ENCODE measurements at regions not wholly inside any gene's neighbourhood (a gene's known extent, or its start where the extent isn't known, plus 50 kb on each side); places are given as distances from the start of the nearest gene placed in this dataset.

- no peak overlapping the region for H3K27ac ChIP-seq
- H3K27me3 ChIP-seq: no peaks in the 10 kb centered on the region
- no peak for DNase-seq
- H3K4me1 ChIP-seq: no peaks in the 10 kb centered on the region
- TF ChIP-seq CTCF (IDR thresholded peaks at IDR 0.05): no peak
- H3K36me3 ChIP-seq: no peaks in the 10 kb centered on the region
- no peak overlapping the region for H3K4me3 ChIP-seq
- no peaks in the 10 kb centered on the region for H3K9me3 ChIP-seq
These were observed 280.0 kb downstream of the TMEM114 start for GRCh38 chr16:8310323-8310722.

DNA sequence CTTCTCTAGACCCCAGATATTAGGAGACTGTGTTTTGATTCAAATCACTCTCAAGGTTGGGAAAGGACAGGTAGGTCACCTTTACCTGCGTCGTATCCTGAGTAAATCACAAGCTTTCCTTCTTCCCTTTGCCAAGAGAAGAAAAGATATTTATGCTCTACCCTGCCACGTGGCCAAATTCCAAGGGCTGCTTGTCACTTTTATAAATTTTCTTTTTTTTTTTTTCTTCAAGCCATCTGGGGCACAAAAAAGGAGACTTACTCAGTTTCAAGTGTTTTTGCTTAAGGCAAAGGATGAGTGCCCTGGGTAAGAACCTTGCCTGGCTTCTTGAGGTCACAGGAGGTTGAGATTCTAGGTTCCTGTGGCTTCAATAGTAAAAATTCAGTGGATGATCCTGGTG lies 285.1 kb downstream of the TMEM114 start:
- TF ChIP-seq POLR2A (IDR thresholded peaks at IDR 0.05): no peak
- no peak for DNase-seq
- no peak overlapping the region for H3K27ac ChIP-seq

DNA sequence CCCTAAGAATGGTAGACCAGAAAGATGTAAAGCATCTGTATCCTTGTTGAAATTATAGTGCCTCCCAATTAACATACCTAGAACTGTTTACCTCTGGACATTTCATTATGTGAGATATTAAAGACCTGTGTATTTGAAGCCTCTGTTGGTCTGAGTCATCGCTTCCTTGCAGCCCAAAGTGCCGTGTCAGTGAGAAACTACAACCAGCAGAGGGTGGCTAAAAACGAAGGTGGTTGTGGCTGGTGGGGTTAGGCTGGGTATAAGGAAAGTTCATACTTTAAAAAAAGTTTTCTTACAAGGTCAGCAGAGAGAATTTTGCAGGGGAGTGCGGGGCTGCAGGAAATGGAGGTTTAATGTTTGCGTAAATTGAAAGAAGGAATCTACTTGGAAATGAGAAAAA lies 290.7 kb downstream of the TMEM114 start:
- H3K4me1 ChIP-seq: no peaks in the 10 kb centered on the region
- no peaks in the 10 kb centered on the region for H3K27me3 ChIP-seq
- no peak overlapping the region for H3K4me3 ChIP-seq
- H3K9me3 ChIP-seq: no peaks in the 10 kb centered on the region
- no peak for DNase-seq
- TF ChIP-seq CTCF (IDR thresholded peaks at IDR 0.05): no peak
- TF ChIP-seq POLR2A (IDR thresholded peaks at IDR 0.05): no peak
- H3K27ac ChIP-seq: no peak overlapping the region
- H3K36me3 ChIP-seq: no peaks in the 10 kb centered on the region

More for the DNA sequence above, 285.1 kb downstream of the TMEM114 start:
- Histone ChIP-seq H3K9me3 (no peaks in the 10 kb centered on the region), H3K36me3 (no peaks in the 10 kb centered on the region), H3K4me1 (no peaks in the 10 kb centered on the region), H3K27me3 (no peaks in the 10 kb centered on the region), H3K4me3 (no peak overlapping the region)

DNA sequence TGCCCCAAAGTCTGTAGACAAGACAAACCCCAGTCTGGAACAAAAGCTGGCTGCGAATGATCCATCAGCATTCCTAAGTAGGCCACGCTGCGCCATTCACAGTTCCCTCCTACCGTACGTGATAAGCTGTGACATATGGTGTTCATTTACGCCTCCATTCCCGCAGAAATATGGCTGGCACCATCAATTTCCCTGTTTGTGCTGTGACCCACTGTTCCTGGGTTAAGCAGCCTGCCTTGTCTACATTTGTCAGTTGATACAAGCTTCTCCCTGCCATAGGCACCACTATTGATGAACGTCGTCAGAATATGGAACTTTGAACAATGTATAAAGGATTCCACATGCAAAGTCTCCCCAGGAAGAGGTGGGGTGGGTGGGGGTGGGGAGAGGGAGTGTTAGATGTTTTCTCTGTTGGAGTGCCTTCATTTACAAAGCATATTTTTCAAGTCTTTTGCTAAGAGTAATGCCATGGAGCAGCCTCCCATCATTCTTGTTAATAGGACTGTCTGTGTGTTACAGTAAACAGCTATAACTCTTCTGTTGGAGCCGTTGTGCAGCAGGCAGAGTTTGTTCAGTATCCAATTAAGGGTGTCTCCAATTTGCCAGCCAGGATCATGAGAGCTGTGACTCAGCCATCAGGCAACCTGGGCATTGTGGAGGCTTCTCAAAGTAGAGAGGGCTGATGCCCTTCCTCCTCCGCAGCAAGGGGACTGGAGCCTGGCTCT lies 294.6 kb downstream of the TMEM114 start:
- H3K36me3 ChIP-seq: no peaks in the 10 kb centered on the region
- no peaks in the 10 kb centered on the region for H3K4me1 ChIP-seq
- H3K27me3 ChIP-seq: no peaks in the 10 kb centered on the region
- no peak for TF ChIP-seq POLR2A (IDR thresholded peaks at IDR 0.05)
- no peak for TF ChIP-seq CTCF (IDR thresholded peaks at IDR 0.05)
- no peak overlapping the region for H3K4me3 ChIP-seq
- no peaks in the 10 kb centered on the region for H3K9me3 ChIP-seq
- H3K27ac ChIP-seq: no peak overlapping the region
- no peak for DNase-seq

- peaks cover 0 to 4% (median 0%) of the 10 kb centered on the region in 4 donors for H3K9me3 ChIP-seq
- no peak overlapping the region for H3K4me3 ChIP-seq
- H3K27me3 ChIP-seq: no peaks in the 10 kb centered on the region
- no peak for DNase-seq
- TF ChIP-seq POLR2A (IDR thresholded peaks at IDR 0.05) (no peak), CTCF (IDR thresholded peaks at IDR 0.05) (no peak)
- no peaks in the 10 kb centered on the region for H3K36me3 ChIP-seq
- H3K27ac ChIP-seq: no peak overlapping the region
- H3K4me1 ChIP-seq: no peaks in the 10 kb centered on the region
These were observed 296.9 kb downstream of the TMEM114 start for GRCh38 chr16:8293413-8293812.

GRCh38 chr16:8292271-8292670 lies 298.0 kb downstream of the TMEM114 start:
- Histone ChIP-seq H3K27ac (no peak overlapping the region), H3K27me3 (no peaks in the 10 kb centered on the region), H3K36me3 (no peaks in the 10 kb centered on the region), H3K4me1 (no peaks in the 10 kb centered on the region), H3K4me3 (no peak overlapping the region), H3K9me3 (peaks cover 0 to 4% (median 0%) of the 10 kb centered on the region in 4 donors)
- TF ChIP-seq POLR2A (IDR thresholded peaks at IDR 0.05) (no peak), CTCF (IDR thresholded peaks at IDR 0.05) (no peak)
- no peak for DNase-seq
